HG02981 (cell line): ENCODE measurements at regions not wholly inside any gene's neighbourhood (a gene's known extent, or its start where the extent isn't known, plus 50 kb on each side); places are given as distances from the start of the nearest gene placed in this dataset.
"Not testable (repeated sequence)": the region's sequence is repeated elsewhere in the genome, so short reads cannot be mapped to it uniquely, and the experiment has no call there.

Source experiments
- ATAC-seq: cut with Tn5 transposase; IDR thresholded peaks from one replicate; pipeline ENCODE4 v1.9.1; 2021; ENCODE audit warnings: mild to moderate bottlenecking, moderate library complexity; ENCODE audit not compliant: unreplicated experiment

- not testable (repeated sequence) for ATAC-seq
Observed at GRCh38 chr3:125790312-125790711, 178.7 kb upstream of the ROPN1B start.

GRCh38 chr3:125791021-125791420 is 178.0 kb upstream of the ROPN1B start:
- ATAC-seq: not testable (repeated sequence)

- not testable (repeated sequence) for ATAC-seq
Observed at GRCh38 chr3:125810010-125810409, 159.0 kb upstream of the ROPN1B start.

GRCh38 chr3:125822175-125822574 is 146.8 kb upstream of the ROPN1B start:
- not testable (repeated sequence) for ATAC-seq

GRCh38 chr3:125831005-125831750 is 137.8 kb upstream of the ROPN1B start:
- ATAC-seq: not testable (repeated sequence)

GRCh38 chr3:125835562-125835961 is 133.4 kb upstream of the ROPN1B start:
- ATAC-seq: not testable (repeated sequence)

- not testable (repeated sequence) for ATAC-seq
Observed at GRCh38 chr3:125836011-125836551, 132.9 kb upstream of the ROPN1B start.

GRCh38 chr3:125836786-125837185 is 132.2 kb upstream of the ROPN1B start:
- not testable (repeated sequence) for ATAC-seq

- ATAC-seq: not testable (repeated sequence)
Observed at GRCh38 chr3:125838857-125839256, 130.1 kb upstream of the ROPN1B start.

- ATAC-seq: not testable (repeated sequence)
Observed at GRCh38 chr3:125840465-125840864, 128.5 kb upstream of the ROPN1B start.

- not testable (repeated sequence) for ATAC-seq
Observed at GRCh38 chr3:125847966-125848365, 121.0 kb upstream of the ROPN1B start.

GRCh38 chr3:125855006-125855405 is 114.0 kb upstream of the ROPN1B start:
- not testable (repeated sequence) for ATAC-seq

GRCh38 chr3:125860547-125860946 is 108.4 kb upstream of the ROPN1B start:
- ATAC-seq: not testable (repeated sequence)

- ATAC-seq: not testable (repeated sequence)
Observed at GRCh38 chr3:125862841-125863254, 106.1 kb upstream of the ROPN1B start.

GRCh38 chr3:125864532-125864931 is 104.4 kb upstream of the ROPN1B start:
- ATAC-seq: not testable (repeated sequence)

- not testable (repeated sequence) for ATAC-seq
Observed at GRCh38 chr3:125886006-125886405, 83.0 kb upstream of the ROPN1B start.

- not testable (repeated sequence) for ATAC-seq
Observed at GRCh38 chr3:125899181-125899580, 69.8 kb upstream of the ROPN1B start.

- ATAC-seq: not testable (repeated sequence)
Observed at GRCh38 chr3:125901473-125901872, 67.5 kb upstream of the ROPN1B start.

GRCh38 chr3:125903780-125904455 is 65.1 kb upstream of the ROPN1B start:
- not testable (repeated sequence) for ATAC-seq

- not testable (repeated sequence) for ATAC-seq
Observed at GRCh38 chr3:125907279-125907678, 61.7 kb upstream of the ROPN1B start.

GRCh38 chr3:125910851-125911250 is 58.1 kb upstream of the ROPN1B start:
- ATAC-seq: not testable (repeated sequence)
